PFSK-1 (cell line): ENCODE measurements at regions not wholly inside any gene's neighbourhood (a gene's known extent, or its start where the extent isn't known, plus 50 kb on each side); places are given as distances from the start of the nearest gene placed in this dataset.

Experiments
- FOXP2 ChIP-seq: optimal IDR thresholded peaks from 2 replicates; pipeline ENCODE3; 2011; ENCODE audit warnings: borderline replicate concordance, control low read depth, inconsistent platforms; ENCODE audit not compliant: insufficient read depth; ENCODE audit errors: extremely low read length, extremely low read depth
- POLR2AphosphoS5 ChIP-seq: IDR thresholded peaks from 2 replicates; pipeline ENCODE4 v1.6.1; 2012; ENCODE audit warnings: low read depth, mild to moderate bottlenecking, control low read depth, low read length, moderate library complexity
- SIN3A ChIP-seq: IDR thresholded peaks from 2 replicates; pipeline ENCODE4 v1.6.1; 2012; ENCODE audit warnings: mild to moderate bottlenecking, low read length, moderate library complexity, borderline replicate concordance; ENCODE audit not compliant: insufficient read depth
- TAF1 ChIP-seq: IDR thresholded peaks from 2 replicates; pipeline ENCODE4 v1.6.1; 2012; ENCODE audit warnings: low read length, control low read depth, borderline replicate concordance; ENCODE audit not compliant: insufficient read depth
- TF ChIP-seq, protein P1 (sequence below), 2 experiments: IDR thresholded peaks; 2 replicates each; pipeline versions ENCODE4 v1.6.1 to v1.8.0; 2011 to 2012; ENCODE audit warnings: low read depth in 2 of 2, low read length in 2 of 2, control low read depth in 1 of 2, inconsistent platforms in 1 of 2, mild to moderate bottlenecking in 1 of 2, moderate library complexity in 1 of 2; ENCODE audit not compliant: insufficient read depth in 1 of 2

DNA sequence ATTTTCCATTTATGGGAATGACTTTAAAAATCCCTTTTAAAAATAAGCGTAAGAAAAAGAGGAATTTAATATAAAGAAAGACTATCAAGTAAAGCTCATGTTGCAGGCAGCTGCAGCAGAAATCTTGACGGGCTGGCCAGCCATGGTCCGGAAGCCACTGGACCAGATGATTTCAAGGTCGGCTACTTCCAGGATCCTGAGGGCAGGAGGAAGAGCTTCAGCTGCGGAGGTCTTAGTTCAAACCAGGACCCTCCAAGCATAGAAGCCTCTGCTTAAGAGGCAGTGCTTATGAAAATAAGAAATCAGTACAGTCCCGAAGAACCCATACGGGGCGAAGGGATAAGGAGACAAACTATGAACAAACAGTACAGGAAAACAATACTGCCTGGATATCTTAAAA is 220.2 kb upstream of the CELF2 start:
- TF ChIP-seq POLR2AphosphoS5 (no peak), SIN3A (no peak), FOXP2 (no peak), TAF1 (no peak)
- TF ChIP-seq, protein P1, sequence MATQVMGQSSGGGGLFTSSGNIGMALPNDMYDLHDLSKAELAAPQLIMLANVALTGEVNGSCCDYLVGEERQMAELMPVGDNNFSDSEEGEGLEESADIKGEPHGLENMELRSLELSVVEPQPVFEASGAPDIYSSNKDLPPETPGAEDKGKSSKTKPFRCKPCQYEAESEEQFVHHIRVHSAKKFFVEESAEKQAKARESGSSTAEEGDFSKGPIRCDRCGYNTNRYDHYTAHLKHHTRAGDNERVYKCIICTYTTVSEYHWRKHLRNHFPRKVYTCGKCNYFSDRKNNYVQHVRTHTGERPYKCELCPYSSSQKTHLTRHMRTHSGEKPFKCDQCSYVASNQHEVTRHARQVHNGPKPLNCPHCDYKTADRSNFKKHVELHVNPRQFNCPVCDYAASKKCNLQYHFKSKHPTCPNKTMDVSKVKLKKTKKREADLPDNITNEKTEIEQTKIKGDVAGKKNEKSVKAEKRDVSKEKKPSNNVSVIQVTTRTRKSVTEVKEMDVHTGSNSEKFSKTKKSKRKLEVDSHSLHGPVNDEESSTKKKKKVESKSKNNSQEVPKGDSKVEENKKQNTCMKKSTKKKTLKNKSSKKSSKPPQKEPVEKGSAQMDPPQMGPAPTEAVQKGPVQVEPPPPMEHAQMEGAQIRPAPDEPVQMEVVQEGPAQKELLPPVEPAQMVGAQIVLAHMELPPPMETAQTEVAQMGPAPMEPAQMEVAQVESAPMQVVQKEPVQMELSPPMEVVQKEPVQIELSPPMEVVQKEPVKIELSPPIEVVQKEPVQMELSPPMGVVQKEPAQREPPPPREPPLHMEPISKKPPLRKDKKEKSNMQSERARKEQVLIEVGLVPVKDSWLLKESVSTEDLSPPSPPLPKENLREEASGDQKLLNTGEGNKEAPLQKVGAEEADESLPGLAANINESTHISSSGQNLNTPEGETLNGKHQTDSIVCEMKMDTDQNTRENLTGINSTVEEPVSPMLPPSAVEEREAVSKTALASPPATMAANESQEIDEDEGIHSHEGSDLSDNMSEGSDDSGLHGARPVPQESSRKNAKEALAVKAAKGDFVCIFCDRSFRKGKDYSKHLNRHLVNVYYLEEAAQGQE (IDR thresholded peaks at IDR 0.05; ENCODE audit: insufficient read depth in 1 of 2, low read depth in 2 of 2, low read length in 2 of 2), result no peak

DNA sequence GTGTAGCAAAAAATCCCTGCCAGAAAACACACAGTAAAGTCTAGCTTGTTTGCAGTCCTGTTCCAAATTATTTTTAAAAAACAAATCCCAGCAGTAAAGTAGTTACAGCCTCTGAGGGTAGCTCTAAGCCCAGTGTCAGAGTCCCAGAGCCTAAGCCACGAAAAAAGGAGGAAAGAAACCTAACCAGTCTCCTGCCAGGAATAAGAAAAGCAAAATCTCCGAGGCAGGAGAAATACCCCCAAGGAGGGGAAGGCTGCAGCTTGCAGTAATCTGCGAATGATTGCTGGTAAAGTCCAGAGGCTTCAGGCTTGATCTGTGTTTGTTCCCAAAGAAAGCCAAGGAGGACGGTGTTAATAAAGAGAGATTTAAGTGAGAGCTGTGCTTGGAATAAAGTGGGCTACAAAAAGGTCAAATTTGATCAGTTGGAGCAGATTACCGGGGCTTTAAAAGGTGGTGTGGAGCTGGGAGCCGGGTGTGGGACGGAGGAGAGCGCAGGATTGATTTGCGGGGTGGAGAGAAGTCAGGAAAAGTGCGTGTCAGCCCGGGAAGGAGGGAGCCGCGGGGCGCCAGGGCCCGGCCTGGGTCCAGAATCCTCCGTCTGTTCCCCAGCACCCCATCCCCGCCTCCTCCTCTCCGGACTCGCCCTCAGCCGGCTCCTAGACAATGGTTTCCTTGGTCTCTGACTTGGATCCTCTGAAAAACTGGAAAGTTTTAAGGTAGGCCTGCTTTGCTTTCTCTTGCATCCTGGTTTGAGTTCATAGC is 219.4 kb upstream of the CELF2 start:
- TF ChIP-seq TAF1, result no peak

DNA sequence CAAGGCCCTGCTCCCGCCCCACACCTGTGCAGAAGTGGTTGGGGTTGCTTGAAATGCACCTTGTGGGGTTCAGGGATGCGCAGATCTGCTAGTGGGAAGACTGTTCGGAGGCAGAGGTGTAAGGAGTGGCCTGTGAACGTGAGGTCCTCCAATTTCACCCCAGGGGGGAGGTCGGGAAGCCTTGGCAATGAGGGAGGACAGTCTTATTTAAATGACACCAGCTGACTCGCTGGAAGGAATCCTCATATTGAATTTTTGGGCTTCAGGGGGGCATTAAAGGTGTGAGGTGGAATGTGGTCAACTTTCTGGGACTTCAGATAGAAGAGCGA is 218.8 kb upstream of the CELF2 start:
- TF ChIP-seq TAF1 (no peak), POLR2AphosphoS5 (no peak), SIN3A (no peak), FOXP2 (no peak)
- TF ChIP-seq, protein P1 (IDR thresholded peaks at IDR 0.05; ENCODE audit: insufficient read depth in 1 of 2, low read depth in 2 of 2, low read length in 2 of 2), result no peak

DNA sequence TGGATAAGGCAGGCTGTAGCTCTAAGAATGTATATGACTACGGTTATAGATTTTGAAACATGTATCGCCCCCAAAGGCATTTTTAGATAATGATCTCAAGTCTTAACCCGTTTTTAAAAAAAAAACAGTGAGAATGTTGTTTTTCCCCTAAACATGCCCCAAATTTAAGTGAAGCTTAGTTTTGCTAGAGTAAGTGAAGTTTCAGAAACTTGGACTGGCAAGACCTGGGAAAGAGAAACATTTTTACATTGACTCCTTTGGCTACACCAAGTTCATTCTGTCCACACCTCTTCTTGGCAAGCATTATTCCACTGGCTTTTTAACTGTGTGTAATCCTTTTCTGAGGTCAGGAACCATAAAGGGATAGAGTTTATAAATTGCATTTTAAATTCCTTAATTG is 216.7 kb upstream of the CELF2 start:
- TF ChIP-seq TAF1 (no peak), FOXP2 (no peak), POLR2AphosphoS5 (no peak), SIN3A (no peak)
- TF ChIP-seq, protein P1 (IDR thresholded peaks at IDR 0.05; ENCODE audit: insufficient read depth in 1 of 2, low read depth in 2 of 2, low read length in 2 of 2), result no peak

DNA sequence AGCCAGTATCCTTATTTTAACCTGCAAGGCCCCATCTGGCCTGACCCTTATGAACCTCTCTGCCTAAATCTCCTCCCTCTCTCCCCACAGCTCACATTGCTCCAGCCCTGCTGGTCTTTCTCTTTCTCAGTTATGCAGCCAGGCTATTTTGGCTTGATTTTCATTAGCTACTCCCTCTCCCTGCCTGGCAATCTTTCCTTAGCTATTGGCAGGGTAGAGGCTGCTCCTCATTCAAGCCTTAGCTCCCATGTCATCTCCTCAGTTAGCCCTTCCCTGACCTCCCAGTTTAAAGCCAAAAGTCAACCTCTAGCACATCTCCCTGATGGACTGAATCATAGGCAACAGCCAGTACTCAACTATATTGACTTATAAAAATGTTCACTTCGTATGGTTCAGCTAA is 214.4 kb upstream of the CELF2 start:
- TF ChIP-seq SIN3A (no peak), POLR2AphosphoS5 (no peak), FOXP2 (no peak), TAF1 (no peak)
- TF ChIP-seq, protein P1 (IDR thresholded peaks at IDR 0.05; ENCODE audit: insufficient read depth in 1 of 2, low read depth in 2 of 2, low read length in 2 of 2), result no peak

DNA sequence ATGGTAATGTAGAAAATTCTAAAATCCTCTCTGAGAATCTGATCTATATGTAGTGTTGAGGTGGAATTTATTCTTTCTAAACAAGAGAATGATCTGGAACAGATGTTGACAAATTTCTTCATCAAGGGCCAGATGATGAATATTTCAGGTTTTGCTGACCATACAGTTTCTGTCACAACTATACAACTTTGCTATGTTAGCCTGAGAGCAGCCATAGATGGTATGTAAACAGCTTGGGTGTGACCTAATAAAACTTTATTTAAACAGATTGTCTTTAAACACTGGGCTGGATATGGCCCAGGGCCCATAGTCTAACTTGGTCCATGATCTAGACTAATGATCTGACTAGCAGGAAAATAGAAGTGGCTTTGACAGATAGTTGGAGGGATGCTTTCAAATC is 213.6 kb upstream of the CELF2 start:
- TF ChIP-seq, protein P1 (IDR thresholded peaks at IDR 0.05; ENCODE audit: insufficient read depth in 1 of 2, low read depth in 2 of 2, low read length in 2 of 2), result no peak
- TF ChIP-seq SIN3A, result no peak
